ENCODE measurements at regions not wholly inside any gene's neighbourhood (a gene's known extent, or its start where the extent isn't known, plus 50 kb on each side); places are given as distances from the start of the nearest gene placed in this dataset.
A peak's percentile ranks its signal among the peaks of the same experiment; 100 is the strongest.
"Not testable (repeated sequence)": the region's sequence is repeated elsewhere in the genome, so short reads cannot be mapped to it uniquely, and the experiment has no call there.

DNA sequence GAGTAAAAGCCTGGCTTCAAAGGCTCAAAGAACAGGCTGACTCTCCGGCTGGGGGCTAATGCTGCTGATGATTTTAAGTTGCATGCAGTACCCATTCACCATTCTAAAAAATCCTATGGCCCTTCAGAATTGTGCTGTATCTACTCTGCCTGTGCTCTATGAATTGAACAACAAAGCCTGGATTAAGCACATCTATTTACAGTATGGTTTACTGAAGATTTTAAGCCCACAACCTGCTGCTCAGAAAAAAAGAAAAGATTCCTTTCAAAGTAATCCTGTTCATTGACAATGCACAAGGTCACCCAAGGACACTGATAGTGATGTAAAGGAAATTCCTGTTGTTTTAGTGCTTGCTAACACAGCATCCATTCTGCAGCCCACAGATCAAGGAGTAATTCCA lies 84.9 kb upstream of the SFRP2 start:
- no peak overlapping the region for H3K4me3 Mint-ChIP-seq
- H3K9me3 Mint-ChIP-seq: peaks cover 6% of the 10 kb centered on the region
- TF ChIP-seq, protein P1, sequence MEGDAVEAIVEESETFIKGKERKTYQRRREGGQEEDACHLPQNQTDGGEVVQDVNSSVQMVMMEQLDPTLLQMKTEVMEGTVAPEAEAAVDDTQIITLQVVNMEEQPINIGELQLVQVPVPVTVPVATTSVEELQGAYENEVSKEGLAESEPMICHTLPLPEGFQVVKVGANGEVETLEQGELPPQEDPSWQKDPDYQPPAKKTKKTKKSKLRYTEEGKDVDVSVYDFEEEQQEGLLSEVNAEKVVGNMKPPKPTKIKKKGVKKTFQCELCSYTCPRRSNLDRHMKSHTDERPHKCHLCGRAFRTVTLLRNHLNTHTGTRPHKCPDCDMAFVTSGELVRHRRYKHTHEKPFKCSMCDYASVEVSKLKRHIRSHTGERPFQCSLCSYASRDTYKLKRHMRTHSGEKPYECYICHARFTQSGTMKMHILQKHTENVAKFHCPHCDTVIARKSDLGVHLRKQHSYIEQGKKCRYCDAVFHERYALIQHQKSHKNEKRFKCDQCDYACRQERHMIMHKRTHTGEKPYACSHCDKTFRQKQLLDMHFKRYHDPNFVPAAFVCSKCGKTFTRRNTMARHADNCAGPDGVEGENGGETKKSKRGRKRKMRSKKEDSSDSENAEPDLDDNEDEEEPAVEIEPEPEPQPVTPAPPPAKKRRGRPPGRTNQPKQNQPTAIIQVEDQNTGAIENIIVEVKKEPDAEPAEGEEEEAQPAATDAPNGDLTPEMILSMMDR (IDR thresholded peaks at IDR 0.05; ENCODE audit: unreplicated experiment): no peak
- H3K36me3 Mint-ChIP-seq: no peaks in the 10 kb centered on the region
- no peak for DNase-seq (ENCODE audit: low spot score in 2 of 2, unreplicated experiment in 2 of 2)
- H3K27ac Mint-ChIP-seq: no peak overlapping the region
- no peaks in the 10 kb centered on the region for H3K4me1 Mint-ChIP-seq
- peaks cover 2% of the 10 kb centered on the region for H3K27me3 Mint-ChIP-seq (ENCODE audit: low read depth)

DNA sequence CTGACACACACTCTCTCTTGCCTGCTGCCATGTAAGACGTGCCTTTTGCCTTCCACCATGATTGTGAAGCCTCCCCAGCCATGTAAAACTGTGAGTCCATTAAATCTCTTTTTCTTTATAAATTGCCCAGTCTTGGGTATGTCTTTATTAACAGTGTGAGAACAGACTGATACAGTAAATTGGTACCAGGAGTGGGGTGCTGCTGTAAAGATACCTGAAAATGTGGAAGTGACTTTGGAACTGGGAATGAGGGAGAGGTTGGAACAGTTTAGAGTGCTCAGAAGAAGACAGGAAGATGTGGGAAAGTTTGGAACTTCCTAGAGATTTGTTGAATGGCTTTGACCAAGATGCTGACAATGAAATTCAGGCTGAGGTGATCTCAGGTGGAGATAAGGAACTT lies 77.9 kb upstream of the SFRP2 start:
- DNase-seq (ENCODE audit: low spot score in 2 of 2, unreplicated experiment in 2 of 2); H3K4me3 Mint-ChIP-seq; H3K27ac Mint-ChIP-seq; H3K36me3 Mint-ChIP-seq; H3K4me1 Mint-ChIP-seq; H3K27me3 Mint-ChIP-seq (ENCODE audit: low read depth): not testable (repeated sequence)
- H3K9me3 Mint-ChIP-seq: peaks cover 69% of the 10 kb centered on the region

DNA sequence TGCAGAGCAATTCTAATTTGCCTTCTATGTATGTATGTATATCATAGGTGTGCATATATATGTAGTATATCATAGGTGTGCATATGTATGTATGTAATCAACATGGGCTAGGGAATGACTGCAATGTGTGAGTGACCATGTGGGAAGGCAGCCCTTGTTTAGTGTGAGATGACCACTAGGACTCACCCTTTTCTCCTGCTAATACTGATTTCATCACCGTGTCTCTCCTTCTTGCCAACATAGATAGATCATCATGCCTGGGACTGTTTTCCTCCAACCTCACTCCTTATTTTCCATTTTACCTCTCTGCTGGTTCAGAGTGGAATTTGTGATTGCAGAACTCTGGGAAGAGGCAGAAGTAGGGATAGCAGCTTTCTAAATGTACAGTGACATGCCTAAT lies 63.6 kb upstream of the SFRP2 start:
- H3K4me1 Mint-ChIP-seq: peaks cover 8% of the 10 kb centered on the region

DNA sequence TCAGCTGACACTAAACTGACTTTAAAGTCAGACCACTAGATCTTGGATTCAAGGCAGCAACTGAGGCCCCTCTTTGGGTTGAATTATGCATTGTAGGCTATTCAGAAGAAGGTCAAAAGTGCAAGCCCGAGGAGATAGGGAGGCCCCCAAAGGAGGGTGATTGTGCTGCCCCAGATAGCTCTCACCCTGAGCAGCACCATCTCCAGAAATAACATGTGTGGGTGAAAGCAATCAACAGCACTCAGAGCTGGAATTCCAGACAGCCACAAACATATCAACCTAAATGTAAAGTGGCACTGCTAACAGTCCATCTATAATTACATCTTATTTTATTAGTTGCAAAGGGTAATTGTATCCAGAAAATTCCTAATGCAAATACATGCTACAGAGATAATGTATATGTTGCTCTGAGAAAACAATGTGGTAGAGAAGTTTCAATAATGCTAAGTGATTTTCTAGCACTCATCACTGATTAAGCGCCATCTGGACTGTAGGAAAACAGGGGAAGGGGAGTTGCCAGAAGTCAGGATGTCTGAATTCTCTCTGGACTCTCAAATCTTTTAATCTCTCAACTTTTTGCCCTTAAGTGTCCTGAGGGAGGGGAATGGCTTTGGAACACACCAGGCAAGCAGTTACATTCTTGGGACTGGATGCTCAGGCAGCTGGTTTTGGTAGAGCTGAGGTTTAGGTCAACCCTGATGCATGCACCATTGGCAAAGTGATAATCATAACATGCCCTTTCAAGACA lies 61.8 kb upstream of the SFRP2 start:
- Mint-ChIP-seq H3K4me1 (peaks cover 8% of the 10 kb centered on the region), H3K27ac (peak overlapping the region; percentile 9), H3K36me3 (no peaks in the 10 kb centered on the region), H3K9me3 (peaks cover 23% of the 10 kb centered on the region), H3K4me3 (no peak overlapping the region), H3K27me3 (ENCODE audit: low read depth) (peaks cover 10% of the 10 kb centered on the region)
- no peak for DNase-seq (ENCODE audit: low spot score in 2 of 2, unreplicated experiment in 2 of 2)
- TF ChIP-seq, protein P1 (IDR thresholded peaks at IDR 0.05; ENCODE audit: unreplicated experiment): no peak

More for the DNA sequence above, 63.6 kb upstream of the SFRP2 start:
- Mint-ChIP-seq H3K36me3 (peaks cover 1% of the 10 kb centered on the region), H3K27ac (no peak overlapping the region), H3K27me3 (ENCODE audit: low read depth) (peaks cover 7% of the 10 kb centered on the region), H3K9me3 (peaks cover 39% of the 10 kb centered on the region), H3K4me3 (no peak overlapping the region)
- TF ChIP-seq, protein P1 (IDR thresholded peaks at IDR 0.05; ENCODE audit: unreplicated experiment): no peak
- DNase-seq (ENCODE audit: low spot score in 2 of 2, unreplicated experiment in 2 of 2): no peak

DNA sequence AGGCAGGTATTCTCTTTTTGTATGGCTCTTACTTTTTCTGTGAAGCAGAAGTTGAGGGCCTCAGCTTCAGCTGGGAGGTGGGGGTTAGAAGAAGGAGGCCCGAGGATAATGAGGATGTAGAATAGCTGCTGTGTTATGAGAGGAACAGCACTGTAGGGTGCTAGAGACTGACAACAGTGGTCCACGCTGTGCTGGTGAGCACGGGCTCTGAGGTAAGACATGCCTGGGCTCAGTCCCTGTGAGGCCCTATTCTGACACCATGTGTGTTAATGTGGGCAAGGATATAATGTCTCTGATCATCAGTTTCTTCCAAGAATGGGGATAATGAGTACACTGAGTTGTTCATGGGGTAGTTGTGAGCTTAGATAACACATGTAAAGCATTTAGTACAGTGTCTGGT lies 55.3 kb upstream of the SFRP2 start:
- no peak overlapping the region for H3K4me3 Mint-ChIP-seq
- peaks cover 9% of the 10 kb centered on the region for H3K27me3 Mint-ChIP-seq (ENCODE audit: low read depth)
- no peak overlapping the region for H3K27ac Mint-ChIP-seq
- no peaks in the 10 kb centered on the region for H3K36me3 Mint-ChIP-seq
- TF ChIP-seq, protein P1 (IDR thresholded peaks at IDR 0.05; ENCODE audit: unreplicated experiment): no peak
- DNase-seq (ENCODE audit: low spot score in 2 of 2, unreplicated experiment in 2 of 2): no peak
- H3K9me3 Mint-ChIP-seq: peaks cover 3% of the 10 kb centered on the region
- H3K4me1 Mint-ChIP-seq: no peaks in the 10 kb centered on the region

All from mesothelial cell of epicardium (in vitro differentiated cells).